ENCODE measurements at regions not wholly inside any gene's neighbourhood (a gene's known extent, or its start where the extent isn't known, plus 50 kb on each side); places are given as distances from the start of the nearest gene placed in this dataset.

- H3K4me1 ChIP-seq, result no peaks in the 10 kb centered on the region
- TF ChIP-seq CTCF (IDR thresholded peaks at IDR 0.05), result no peak
Measured at GRCh38 chr7:36088966-36089365, 64.1 kb upstream of the EEPD1 start.

GRCh38 chr7:36090976-36091873, 61.8 kb upstream of the EEPD1 start:
- intact Hi-C loops (cut with DNase I), result no loop called here
- Histone ChIP-seq H3K4me1 (no peaks in the 10 kb centered on the region), H3K27ac (no peak overlapping the region), H3K27me3 (no peaks in the 10 kb centered on the region), H3K9ac (ENCODE audit: low read depth in 2 of 2, low read length in 2 of 2) (no peak overlapping the region), H3K4me3 (no peak overlapping the region), H3K9me3 (no peaks in the 10 kb centered on the region), H3K36me3 (no peaks in the 10 kb centered on the region)
- no peak for DNase-seq
- TF ChIP-seq CTCF (IDR thresholded peaks at IDR 0.05), result no peak

More at GRCh38 chr7:36088966-36089365, 64.1 kb upstream of the EEPD1 start:
- Histone ChIP-seq H3K36me3 (no peaks in the 10 kb centered on the region), H3K27me3 (no peaks in the 10 kb centered on the region), H3K9me3 (no peaks in the 10 kb centered on the region), H3K4me3 (no peak overlapping the region), H3K9ac (ENCODE audit: low read depth in 2 of 2, low read length in 2 of 2) (no peak overlapping the region), H3K27ac (no peak overlapping the region)
- intact Hi-C loops (cut with DNase I), result no loop called here
- DNase-seq, result no peak

- H3K27me3 ChIP-seq, result no peaks in the 10 kb centered on the region
- H3K9ac ChIP-seq (ENCODE audit: low read depth in 2 of 2, low read length in 2 of 2), result no peak overlapping the region
- intact Hi-C loops (cut with DNase I), result no loop called here
- no peak for TF ChIP-seq CTCF (IDR thresholded peaks at IDR 0.05)
- DNase-seq, result no peak
- no peaks in the 10 kb centered on the region for H3K36me3 ChIP-seq
- no peaks in the 10 kb centered on the region for H3K9me3 ChIP-seq
- H3K4me3 ChIP-seq, result no peak overlapping the region
- no peaks in the 10 kb centered on the region for H3K4me1 ChIP-seq
- H3K27ac ChIP-seq, result no peak overlapping the region
Measured at GRCh38 chr7:36091874-36092176, 61.2 kb upstream of the EEPD1 start.

- H3K27ac ChIP-seq, result no peak overlapping the region
- TF ChIP-seq CTCF (IDR thresholded peaks at IDR 0.05), result no peak
- no peak overlapping the region for H3K9ac ChIP-seq (ENCODE audit: low read depth in 2 of 2, low read length in 2 of 2)
- H3K4me1 ChIP-seq, result no peaks in the 10 kb centered on the region
- no peaks in the 10 kb centered on the region for H3K27me3 ChIP-seq
- no peak for DNase-seq
- H3K36me3 ChIP-seq, result no peaks in the 10 kb centered on the region
- H3K4me3 ChIP-seq, result no peak overlapping the region
- intact Hi-C loops (cut with DNase I), result no loop called here
- no peaks in the 10 kb centered on the region for H3K9me3 ChIP-seq
Measured at GRCh38 chr7:36092221-36092771, 60.8 kb upstream of the EEPD1 start.

- Histone ChIP-seq H3K4me1 (no peaks in the 10 kb centered on the region), H3K27me3 (no peaks in the 10 kb centered on the region), H3K9ac (ENCODE audit: low read depth in 2 of 2, low read length in 2 of 2) (no peak overlapping the region), H3K4me3 (no peak overlapping the region), H3K9me3 (no peaks in the 10 kb centered on the region), H3K36me3 (no peaks in the 10 kb centered on the region), H3K27ac (no peak overlapping the region)
- TF ChIP-seq CTCF (IDR thresholded peaks at IDR 0.05), result no peak
- intact Hi-C loops (cut with DNase I), result no loop called here
- no peak for DNase-seq
Measured at GRCh38 chr7:36096460-36097095, 56.5 kb upstream of the EEPD1 start.
